Mammary epithelial cell (primary cell): ENCODE measurements at regions not wholly inside any gene's neighbourhood (a gene's known extent, or its start where the extent isn't known, plus 50 kb on each side); places are given as distances from the start of the nearest gene placed in this dataset.

ENCODE experiments used
- EZH2 ChIP-seq: IDR thresholded peaks from 2 replicates; pipeline ENCODE4 v1.6.1; 2012; ENCODE audit warnings: low read length, inconsistent platforms, borderline replicate concordance
- TF ChIP-seq, protein P1 (sequence below), 2 donors: IDR thresholded peaks in 1 of 2; conservative IDR thresholded peaks in 1 of 2; 2 replicates each; pipeline ENCODE4 v1.5.1; 2011 to 2012; ENCODE audit warnings: inconsistent platforms in 2 of 2, low read length in 2 of 2, mild to moderate bottlenecking in 2 of 2, control low read depth in 1 of 2, low read depth in 1 of 2; ENCODE audit not compliant: insufficient read depth in 1 of 2; ENCODE audit errors: extremely low read depth in 1 of 2

DNA sequence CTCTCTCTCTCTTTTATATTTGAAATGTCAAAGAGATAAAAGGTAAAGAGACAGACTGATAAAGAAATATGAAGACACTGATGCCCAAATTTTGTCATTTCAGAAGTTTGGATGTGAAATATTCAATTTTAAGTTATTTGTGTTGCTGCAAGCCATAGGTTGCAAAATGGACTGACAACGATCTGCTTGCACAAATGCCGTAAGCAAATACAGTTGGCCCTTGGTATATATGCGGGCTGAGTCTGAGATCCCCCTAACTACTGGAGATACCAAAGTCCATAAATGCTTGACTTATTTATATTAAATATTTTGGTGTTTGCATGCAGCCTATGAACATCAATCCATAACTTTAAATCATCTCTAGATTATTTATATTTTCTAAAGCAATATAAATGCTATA, 1459.1 kb upstream of the ALCAM start:
- TF ChIP-seq, protein P1, sequence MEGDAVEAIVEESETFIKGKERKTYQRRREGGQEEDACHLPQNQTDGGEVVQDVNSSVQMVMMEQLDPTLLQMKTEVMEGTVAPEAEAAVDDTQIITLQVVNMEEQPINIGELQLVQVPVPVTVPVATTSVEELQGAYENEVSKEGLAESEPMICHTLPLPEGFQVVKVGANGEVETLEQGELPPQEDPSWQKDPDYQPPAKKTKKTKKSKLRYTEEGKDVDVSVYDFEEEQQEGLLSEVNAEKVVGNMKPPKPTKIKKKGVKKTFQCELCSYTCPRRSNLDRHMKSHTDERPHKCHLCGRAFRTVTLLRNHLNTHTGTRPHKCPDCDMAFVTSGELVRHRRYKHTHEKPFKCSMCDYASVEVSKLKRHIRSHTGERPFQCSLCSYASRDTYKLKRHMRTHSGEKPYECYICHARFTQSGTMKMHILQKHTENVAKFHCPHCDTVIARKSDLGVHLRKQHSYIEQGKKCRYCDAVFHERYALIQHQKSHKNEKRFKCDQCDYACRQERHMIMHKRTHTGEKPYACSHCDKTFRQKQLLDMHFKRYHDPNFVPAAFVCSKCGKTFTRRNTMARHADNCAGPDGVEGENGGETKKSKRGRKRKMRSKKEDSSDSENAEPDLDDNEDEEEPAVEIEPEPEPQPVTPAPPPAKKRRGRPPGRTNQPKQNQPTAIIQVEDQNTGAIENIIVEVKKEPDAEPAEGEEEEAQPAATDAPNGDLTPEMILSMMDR (conservative IDR thresholded peaks at IDR 0.05 in 1 of 2, IDR thresholded peaks at IDR 0.05 in 1 of 2; ENCODE audit: extremely low read depth in 1 of 2, insufficient read depth in 1 of 2, low read depth in 1 of 2, low read length in 2 of 2), result no peak
- TF ChIP-seq EZH2, result no peak
